HG03342 (cell line): ENCODE measurements at regions not wholly inside any gene's neighbourhood (a gene's known extent, or its start where the extent isn't known, plus 50 kb on each side); places are given as distances from the start of the nearest gene placed in this dataset.
"Not testable (repeated sequence)": the region's sequence is repeated elsewhere in the genome, so short reads cannot be mapped to it uniquely, and the experiment has no call there.

Source experiments
- ATAC-seq: cut with Tn5 transposase; IDR thresholded peaks from one replicate; pipeline ENCODE4 v1.9.1; 2021; ENCODE audit warnings: mild to moderate bottlenecking, moderate library complexity; ENCODE audit not compliant: unreplicated experiment

- no peak for ATAC-seq
These were observed 170.0 kb downstream of the MINAR1 start for GRCh38 chr15:79602180-79602579.

- ATAC-seq = no peak
These were observed 170.6 kb downstream of the MINAR1 start for GRCh38 chr15:79602731-79603130.

GRCh38 chr15:79606831-79607355, 174.8 kb downstream of the MINAR1 start:
- no peak for ATAC-seq

GRCh38 chr15:79608066-79608864, 176.1 kb downstream of the MINAR1 start:
- no peak for ATAC-seq

- no peak for ATAC-seq
These were observed 177.4 kb downstream of the MINAR1 start for GRCh38 chr15:79609506-79609905.

GRCh38 chr15:79610021-79610420, 177.9 kb downstream of the MINAR1 start:
- ATAC-seq = no peak

GRCh38 chr15:79615754-79616153, 183.6 kb downstream of the MINAR1 start:
- ATAC-seq = no peak

- ATAC-seq = no peak
These were observed 184.9 kb downstream of the MINAR1 start for GRCh38 chr15:79617071-79617470.

GRCh38 chr15:79620112-79620857, 188.1 kb downstream of the MINAR1 start:
- no peak for ATAC-seq

GRCh38 chr15:79621805-79622204, 189.7 kb downstream of the MINAR1 start:
- ATAC-seq = not testable (repeated sequence)

- no peak for ATAC-seq
These were observed 191.4 kb downstream of the MINAR1 start for GRCh38 chr15:79623488-79623887.

- ATAC-seq = no peak
These were observed 197.6 kb downstream of the MINAR1 start for GRCh38 chr15:79629687-79630086.

- no peak for ATAC-seq
These were observed 200.3 kb downstream of the MINAR1 start for GRCh38 chr15:79632457-79632856.

- ATAC-seq = no peak
These were observed 203.1 kb downstream of the MINAR1 start for GRCh38 chr15:79635149-79635771.

GRCh38 chr15:79635897-79636561, 203.9 kb downstream of the MINAR1 start:
- ATAC-seq = no peak

GRCh38 chr15:79640206-79640605, 208.1 kb downstream of the MINAR1 start:
- no peak for ATAC-seq

GRCh38 chr15:79641841-79642240, 209.7 kb downstream of the MINAR1 start:
- ATAC-seq = no peak

GRCh38 chr15:79643393-79643792, 211.3 kb downstream of the MINAR1 start:
- no peak for ATAC-seq

GRCh38 chr15:79644091-79644490, 212.0 kb downstream of the MINAR1 start:
- ATAC-seq = no peak

- not testable (repeated sequence) for ATAC-seq
These were observed 220.8 kb downstream of the MINAR1 start for GRCh38 chr15:79652972-79653371.

- no peak for ATAC-seq
These were observed 221.4 kb downstream of the MINAR1 start for GRCh38 chr15:79653533-79653932.
